GM19438 (cell line): ENCODE measurements at regions not wholly inside any gene's neighbourhood (a gene's known extent, or its start where the extent isn't known, plus 50 kb on each side); places are given as distances from the start of the nearest gene placed in this dataset.
A peak's percentile ranks its signal among the peaks of the same experiment; 100 is the strongest.

ENCODE experiments used
- ATAC-seq: cut with Tn5 transposase; IDR thresholded peaks from one replicate; pipeline ENCODE4 v1.9.1; 2021; ENCODE audit warnings: low read depth; ENCODE audit not compliant: unreplicated experiment

GRCh38 chr5:155935723-155936122 is 391.2 kb upstream of the SGCD start:
- ATAC-seq, result no peak

GRCh38 chr5:155936520-155937406 is 390.2 kb upstream of the SGCD start:
- no peak for ATAC-seq

GRCh38 chr5:155938051-155938450 is 388.9 kb upstream of the SGCD start:
- ATAC-seq, result no peak

GRCh38 chr5:155941340-155941739 is 385.6 kb upstream of the SGCD start:
- ATAC-seq, result no peak

- peak; percentile 89 for ATAC-seq
Observed at GRCh38 chr5:155943516-155944407, 383.2 kb upstream of the SGCD start.

- no peak for ATAC-seq
Observed at GRCh38 chr5:155947394-155948062, 379.4 kb upstream of the SGCD start.

- no peak for ATAC-seq
Observed at GRCh38 chr5:155948576-155948975, 378.4 kb upstream of the SGCD start.

GRCh38 chr5:155952486-155953089 is 374.4 kb upstream of the SGCD start:
- ATAC-seq, result no peak

- ATAC-seq, result no peak
Observed at GRCh38 chr5:155953335-155953734, 373.6 kb upstream of the SGCD start.

- ATAC-seq, result no peak
Observed at GRCh38 chr5:155954701-155955445, 372.1 kb upstream of the SGCD start.

- no peak for ATAC-seq
Observed at GRCh38 chr5:155957884-155958283, 369.1 kb upstream of the SGCD start.

- no peak for ATAC-seq
Observed at GRCh38 chr5:155959082-155959481, 367.9 kb upstream of the SGCD start.

- no peak for ATAC-seq
Observed at GRCh38 chr5:155960177-155960576, 366.8 kb upstream of the SGCD start.

- ATAC-seq, result no peak
Observed at GRCh38 chr5:155969537-155969936, 357.4 kb upstream of the SGCD start.

- no peak for ATAC-seq
Observed at GRCh38 chr5:155974369-155974768, 352.6 kb upstream of the SGCD start.

- ATAC-seq, result no peak
Observed at GRCh38 chr5:155978850-155979249, 348.1 kb upstream of the SGCD start.

GRCh38 chr5:155982354-155982753 is 344.6 kb upstream of the SGCD start:
- ATAC-seq, result no peak

GRCh38 chr5:155983954-155984353 is 343.0 kb upstream of the SGCD start:
- ATAC-seq, result no peak

- ATAC-seq, result no peak
Observed at GRCh38 chr5:155987265-155987810, 339.6 kb upstream of the SGCD start.

GRCh38 chr5:155989879-155990278 is 337.1 kb upstream of the SGCD start:
- ATAC-seq, result no peak
